OCI-LY3 (cell line): ENCODE measurements at regions not wholly inside any gene's neighbourhood (a gene's known extent, or its start where the extent isn't known, plus 50 kb on each side); places are given as distances from the start of the nearest gene placed in this dataset.

Source experiments
- EZH2phosphoT487 ChIP-seq: fragments of 200-600 bp; shearing (Covaris generic); IDR thresholded peaks from 2 replicates; pipeline ENCODE4 v1.6.1; 2018; ENCODE audit warnings: antibody characterized with exemption, mixed run types, low read depth
- TF ChIP-seq, protein P1 (sequence below): fragments of 200-600, 300-600 bp; sonication (generic); IDR thresholded peaks from 2 replicates; pipeline ENCODE4 v1.5.1; 2014; ENCODE audit warnings: antibody characterized with exemption, low read length, low read depth

DNA sequence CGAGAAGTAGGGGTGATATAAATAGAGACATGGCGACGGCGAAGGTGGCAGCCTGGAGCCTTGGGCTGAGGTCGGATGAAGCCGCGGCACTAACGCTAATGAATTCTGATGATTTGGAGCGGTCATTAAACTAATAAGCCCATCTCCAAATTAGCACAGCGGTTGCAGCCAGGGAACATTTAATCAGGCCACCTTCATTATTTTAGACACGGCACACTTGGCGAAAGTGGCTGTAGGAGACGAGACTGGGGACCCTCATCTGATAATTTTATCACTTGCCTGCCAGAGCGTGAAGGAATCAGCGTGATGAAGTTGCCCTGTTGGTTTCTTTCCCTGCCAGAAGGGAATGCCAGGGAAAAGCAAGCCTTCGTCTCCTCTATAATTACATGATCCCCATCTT is 664.3 kb upstream of the TBX3 start:
- TF ChIP-seq, protein P1, sequence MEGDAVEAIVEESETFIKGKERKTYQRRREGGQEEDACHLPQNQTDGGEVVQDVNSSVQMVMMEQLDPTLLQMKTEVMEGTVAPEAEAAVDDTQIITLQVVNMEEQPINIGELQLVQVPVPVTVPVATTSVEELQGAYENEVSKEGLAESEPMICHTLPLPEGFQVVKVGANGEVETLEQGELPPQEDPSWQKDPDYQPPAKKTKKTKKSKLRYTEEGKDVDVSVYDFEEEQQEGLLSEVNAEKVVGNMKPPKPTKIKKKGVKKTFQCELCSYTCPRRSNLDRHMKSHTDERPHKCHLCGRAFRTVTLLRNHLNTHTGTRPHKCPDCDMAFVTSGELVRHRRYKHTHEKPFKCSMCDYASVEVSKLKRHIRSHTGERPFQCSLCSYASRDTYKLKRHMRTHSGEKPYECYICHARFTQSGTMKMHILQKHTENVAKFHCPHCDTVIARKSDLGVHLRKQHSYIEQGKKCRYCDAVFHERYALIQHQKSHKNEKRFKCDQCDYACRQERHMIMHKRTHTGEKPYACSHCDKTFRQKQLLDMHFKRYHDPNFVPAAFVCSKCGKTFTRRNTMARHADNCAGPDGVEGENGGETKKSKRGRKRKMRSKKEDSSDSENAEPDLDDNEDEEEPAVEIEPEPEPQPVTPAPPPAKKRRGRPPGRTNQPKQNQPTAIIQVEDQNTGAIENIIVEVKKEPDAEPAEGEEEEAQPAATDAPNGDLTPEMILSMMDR: no peak
- no peak for TF ChIP-seq EZH2phosphoT487
